SK-N-MC (cell line): ENCODE measurements at regions not wholly inside any gene's neighbourhood (a gene's known extent, or its start where the extent isn't known, plus 50 kb on each side); places are given as distances from the start of the nearest gene placed in this dataset.
"Not testable (repeated sequence)": the region's sequence is repeated elsewhere in the genome, so short reads cannot be mapped to it uniquely, and the experiment has no call there.

Source experiments
- DNase-seq: peaks from one replicate; pipeline ENCODE4 v3.0.0-alpha.2; 2011; ENCODE audit warnings: low read depth, low spot score
- H3K27ac ChIP-seq: fragments of 200-600 bp; sonication (generic); 2 replicates; pipeline ENCODE4 v1.5.1; 2016; ENCODE audit warnings: mixed run types
- H3K36me3 ChIP-seq: fragments of 200-600 bp; sonication (generic); 2 replicates; pipeline ENCODE4 v1.6.1; 2017; ENCODE audit warnings: antibody characterized with exemption, low read length, mixed read lengths; ENCODE audit not compliant: insufficient read depth
- H3K4me3 ChIP-seq: fragments of 200-600 bp; sonication (generic); 2 replicates; pipeline ENCODE4 v1.5.1; 2016
- H3K9ac ChIP-seq: fragments of 200-600 bp; sonication (generic); 2 replicates; pipeline ENCODE4 v1.8.0; 2017; ENCODE audit warnings: mixed run types, mixed read lengths; ENCODE audit not compliant: insufficient read length
- H3K9me3 ChIP-seq: fragments of 200-600 bp; sonication (generic); 2 replicates; pipeline ENCODE4 v1.6.1; 2017; ENCODE audit warnings: low read depth, mild to moderate bottlenecking, antibody characterized with exemption, low read length, moderate library complexity, mixed read lengths
- EZH2 ChIP-seq: fragments of 200-600 bp; sonication (generic); IDR thresholded peaks from one replicate; pipeline ENCODE4 v1.6.1; 2017; ENCODE audit warnings: antibody characterized with exemption
- FOXP2 ChIP-seq: optimal IDR thresholded peaks from 2 replicates; pipeline ENCODE3; 2011; ENCODE audit warnings: mild to moderate bottlenecking, moderate library complexity; ENCODE audit not compliant: insufficient read depth; ENCODE audit errors: extremely low read length, control extremely low read depth
- POLR2AphosphoS5 ChIP-seq: IDR thresholded peaks from 2 replicates; pipeline ENCODE4 v1.6.1; 2012; ENCODE audit warnings: mild to moderate bottlenecking, low read depth, low read length, borderline replicate concordance

DNA sequence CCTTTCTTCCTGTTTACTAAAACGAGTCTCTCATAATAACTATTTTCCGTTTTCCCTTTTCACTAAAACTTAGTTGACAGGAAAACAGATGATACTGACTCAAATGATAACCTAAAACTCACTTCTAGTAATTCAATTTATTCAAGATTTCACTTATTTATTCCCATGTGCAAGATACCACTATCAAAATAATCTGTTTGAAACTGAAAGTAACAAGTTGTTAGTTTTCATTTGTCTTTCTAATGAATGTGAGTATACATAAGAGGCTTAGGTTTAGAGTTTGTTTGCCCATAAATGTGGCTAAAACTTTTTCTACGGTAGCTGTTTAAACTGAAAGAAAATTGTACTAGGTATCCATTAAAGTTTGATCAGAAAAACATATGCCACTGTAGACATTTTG, 314.9 kb upstream of the STEAP1 start:
- Histone ChIP-seq H3K9me3 (no peaks in the 10 kb centered on the region), H3K27ac (no peak overlapping the region), H3K4me3 (no peak overlapping the region), H3K36me3 (no peaks in the 10 kb centered on the region), H3K9ac (no peak overlapping the region)
- no peak for DNase-seq
- TF ChIP-seq EZH2: no peak
- TF ChIP-seq POLR2AphosphoS5: no peak
- TF ChIP-seq FOXP2: no peak

DNA sequence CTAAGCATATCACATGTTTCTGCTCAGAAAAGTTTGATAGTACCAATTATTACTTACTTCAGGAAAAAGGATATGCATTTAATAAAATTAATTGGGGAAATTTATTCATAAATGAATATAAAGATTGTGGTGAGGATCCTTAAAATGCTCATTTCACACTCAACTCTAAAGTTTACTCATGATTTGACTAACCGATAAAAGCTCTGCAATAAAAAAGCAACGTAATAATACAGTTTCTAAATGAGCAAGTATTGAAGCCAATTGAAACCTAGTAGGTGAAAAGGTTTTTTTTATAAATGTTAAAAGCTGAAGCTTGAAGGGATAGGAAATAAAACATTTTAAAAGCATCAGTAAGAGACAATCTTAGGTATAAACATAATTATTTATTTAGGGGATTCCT, 308.3 kb upstream of the STEAP1 start:
- Histone ChIP-seq H3K4me3 (no peak overlapping the region), H3K36me3 (no peaks in the 10 kb centered on the region), H3K9me3 (no peaks in the 10 kb centered on the region), H3K9ac (no peak overlapping the region), H3K27ac (no peak overlapping the region)
- TF ChIP-seq FOXP2 (no peak), POLR2AphosphoS5 (no peak), EZH2 (no peak)
- DNase-seq: no peak

DNA sequence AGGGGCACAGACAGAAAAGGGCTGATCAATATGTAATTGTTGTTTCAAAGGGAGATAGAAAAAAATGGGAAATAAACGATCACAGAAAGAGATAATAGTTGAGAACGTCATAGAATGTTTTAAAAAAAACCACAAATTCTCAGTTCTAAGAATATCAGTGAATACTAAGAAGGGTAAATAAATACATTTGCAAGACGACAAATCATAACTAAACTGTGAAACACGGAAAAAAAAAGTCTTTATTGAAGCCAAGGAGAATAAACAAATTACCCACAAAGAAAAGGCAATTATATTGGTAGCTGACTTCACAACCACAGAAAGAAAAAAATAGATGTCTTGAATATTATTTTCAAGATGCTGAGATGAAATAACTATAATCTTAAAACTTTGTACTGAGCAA, 305.2 kb upstream of the STEAP1 start:
- DNase-seq: no peak
- Histone ChIP-seq H3K9ac (no peak overlapping the region), H3K9me3 (no peaks in the 10 kb centered on the region), H3K4me3 (no peak overlapping the region), H3K36me3 (no peaks in the 10 kb centered on the region), H3K27ac (no peak overlapping the region)
- no peak for TF ChIP-seq EZH2
- TF ChIP-seq FOXP2: no peak
- TF ChIP-seq POLR2AphosphoS5: no peak

DNA sequence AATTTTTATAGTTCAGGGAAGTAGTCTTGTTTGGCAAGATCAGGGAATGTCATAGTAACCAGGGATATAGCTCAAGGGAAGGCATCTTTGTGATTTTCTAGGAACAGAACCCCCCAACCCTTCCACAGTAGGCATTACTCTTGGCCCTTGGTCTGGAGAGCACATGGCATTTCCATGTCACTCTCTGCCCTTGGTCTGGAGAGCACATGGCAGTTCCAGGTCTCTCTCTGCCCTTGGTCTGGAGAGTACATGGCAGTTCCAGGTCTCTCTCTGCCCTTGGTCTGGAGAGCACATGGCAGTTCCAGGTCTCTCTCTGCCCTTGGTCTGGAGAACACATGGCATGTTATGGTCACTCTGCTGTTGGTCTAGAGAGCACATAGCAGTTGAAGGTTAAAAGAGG, 297.2 kb upstream of the STEAP1 start:
- not testable (repeated sequence) for H3K36me3 ChIP-seq, H3K4me3 ChIP-seq, H3K27ac ChIP-seq, H3K9ac ChIP-seq, H3K9me3 ChIP-seq, DNase-seq

- Histone ChIP-seq H3K9ac (no peak overlapping the region), H3K36me3 (no peaks in the 10 kb centered on the region), H3K27ac (no peak overlapping the region), H3K9me3 (0 out of 2 replicates have a peak, but pooled peaks cover 3% of the 10 kb centered on the region), H3K4me3 (no peak overlapping the region)
- TF ChIP-seq EZH2: no peak
- DNase-seq: no peak
Observed at GRCh38 chr7:89857767-89858166, 296.5 kb upstream of the STEAP1 start.

- no peak overlapping the region for H3K9ac ChIP-seq
- H3K4me3 ChIP-seq: no peak overlapping the region
- H3K9me3 ChIP-seq: no peaks in the 10 kb centered on the region
- no peaks in the 10 kb centered on the region for H3K36me3 ChIP-seq
- DNase-seq: no peak
- H3K27ac ChIP-seq: no peak overlapping the region
- TF ChIP-seq EZH2 (no peak), POLR2AphosphoS5 (no peak), FOXP2 (no peak)
Observed at GRCh38 chr7:89887489-89887888, 266.8 kb upstream of the STEAP1 start.

- Histone ChIP-seq H3K36me3 (no peaks in the 10 kb centered on the region), H3K9ac (no peak overlapping the region), H3K4me3 (no peak overlapping the region), H3K9me3 (no peaks in the 10 kb centered on the region), H3K27ac (no peak overlapping the region)
- no peak for DNase-seq
- TF ChIP-seq POLR2AphosphoS5: no peak
- no peak for TF ChIP-seq FOXP2
- TF ChIP-seq EZH2: no peak
Observed at GRCh38 chr7:89908736-89909135, 245.5 kb upstream of the STEAP1 start.

GRCh38 chr7:89914711-89915110, 239.6 kb upstream of the STEAP1 start:
- Histone ChIP-seq H3K9ac (no peak overlapping the region), H3K4me3 (no peak overlapping the region), H3K36me3 (no peaks in the 10 kb centered on the region), H3K27ac (no peak overlapping the region), H3K9me3 (no peaks in the 10 kb centered on the region)
- DNase-seq: no peak
- TF ChIP-seq EZH2 (no peak), POLR2AphosphoS5 (no peak)

DNA sequence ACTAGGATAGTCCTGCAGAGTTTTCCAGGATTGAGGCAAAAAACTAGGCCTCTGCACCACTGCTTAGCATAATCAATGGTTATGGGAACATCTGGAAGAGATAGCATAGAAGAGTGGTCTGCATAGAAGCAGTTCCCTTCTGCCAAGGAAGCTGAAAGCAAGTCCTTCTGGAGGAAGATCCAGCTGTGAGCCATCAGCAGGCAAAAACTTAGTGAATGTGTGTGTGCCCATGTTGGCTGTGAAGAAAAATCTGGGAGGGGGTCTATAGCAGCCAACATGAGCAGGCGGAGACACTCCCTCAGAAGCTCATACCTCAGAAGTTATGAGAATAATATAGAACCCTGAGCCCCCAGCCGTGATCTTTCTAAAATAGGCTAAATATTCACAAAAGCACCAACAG, 228.1 kb upstream of the STEAP1 start:
- H3K9ac ChIP-seq: no peak overlapping the region
- DNase-seq: no peak
- H3K27ac ChIP-seq: no peak overlapping the region
- no peaks in the 10 kb centered on the region for H3K36me3 ChIP-seq
- TF ChIP-seq FOXP2 (no peak), EZH2 (no peak), POLR2AphosphoS5 (no peak)
- no peaks in the 10 kb centered on the region for H3K9me3 ChIP-seq
- H3K4me3 ChIP-seq: no peak overlapping the region
